HG02870 (cell line): ENCODE measurements at regions not wholly inside any gene's neighbourhood (a gene's known extent, or its start where the extent isn't known, plus 50 kb on each side); places are given as distances from the start of the nearest gene placed in this dataset.

Experiments
- ATAC-seq: cut with Tn5 transposase; IDR thresholded peaks from one replicate; pipeline ENCODE4 v1.9.1; 2021; ENCODE audit warnings: mild to moderate bottlenecking, moderate library complexity; ENCODE audit not compliant: unreplicated experiment

GRCh38 chr10:4733150-4733842, 92.7 kb upstream of the AKR1E2 start:
- no peak for ATAC-seq

GRCh38 chr10:4730998-4731397, 95.0 kb upstream of the AKR1E2 start:
- ATAC-seq, result no peak

- ATAC-seq, result no peak
Measured at GRCh38 chr10:4725917-4726606, 99.9 kb upstream of the AKR1E2 start.

GRCh38 chr10:4723860-4724259, 102.1 kb upstream of the AKR1E2 start:
- no peak for ATAC-seq

- no peak for ATAC-seq
Measured at GRCh38 chr10:4721999-4722753, 103.8 kb upstream of the AKR1E2 start.

- ATAC-seq, result no peak
Measured at GRCh38 chr10:4720463-4720862, 105.5 kb upstream of the AKR1E2 start.

- ATAC-seq, result no peak
Measured at GRCh38 chr10:4719671-4720070, 106.3 kb upstream of the AKR1E2 start.

GRCh38 chr10:4719036-4719435, 107.0 kb upstream of the AKR1E2 start:
- no peak for ATAC-seq

GRCh38 chr10:4718544-4718943, 107.5 kb upstream of the AKR1E2 start:
- ATAC-seq, result no peak

- no peak for ATAC-seq
Measured at GRCh38 chr10:4717670-4718069, 108.3 kb upstream of the AKR1E2 start.

GRCh38 chr10:4710858-4711257, 115.1 kb upstream of the AKR1E2 start:
- no peak for ATAC-seq

GRCh38 chr10:4708123-4708759, 117.8 kb upstream of the AKR1E2 start:
- ATAC-seq, result no peak

GRCh38 chr10:4707221-4707620, 118.8 kb upstream of the AKR1E2 start:
- ATAC-seq, result no peak

- ATAC-seq, result no peak
Measured at GRCh38 chr10:4704034-4704545, 121.9 kb upstream of the AKR1E2 start.

- ATAC-seq, result no peak
Measured at GRCh38 chr10:4701016-4701415, 125.0 kb upstream of the AKR1E2 start.

- no peak for ATAC-seq
Measured at GRCh38 chr10:4699950-4700730, 125.9 kb upstream of the AKR1E2 start.

GRCh38 chr10:4698075-4698474, 127.9 kb upstream of the AKR1E2 start:
- no peak for ATAC-seq

- ATAC-seq, result no peak
Measured at GRCh38 chr10:4696186-4696585, 129.8 kb upstream of the AKR1E2 start.

GRCh38 chr10:4693967-4694366, 132.0 kb upstream of the AKR1E2 start:
- no peak for ATAC-seq

- no peak for ATAC-seq
Measured at GRCh38 chr10:4692206-4692605, 133.8 kb upstream of the AKR1E2 start.
